ENCODE measurements at regions not wholly inside any gene's neighbourhood (a gene's known extent, or its start where the extent isn't known, plus 50 kb on each side); places are given as distances from the start of the nearest gene placed in this dataset.

DNA sequence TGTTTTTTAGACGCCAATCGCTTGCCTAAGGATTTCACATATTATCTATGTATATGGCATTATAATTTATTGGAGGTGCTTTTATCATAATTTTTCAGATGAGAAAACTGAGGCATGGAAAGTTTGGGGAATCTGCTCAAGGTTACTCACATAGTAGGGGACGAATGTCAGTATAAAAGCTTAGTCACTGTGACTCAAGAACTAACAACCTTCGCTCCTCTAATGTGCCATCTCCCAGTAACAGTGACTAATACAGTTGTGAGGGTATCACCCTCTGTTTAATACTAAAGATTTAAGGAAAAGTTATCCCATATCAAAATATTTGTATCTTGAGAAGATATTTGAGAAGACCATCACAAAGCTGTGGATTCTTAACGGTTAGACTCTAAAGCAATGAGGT is 353.1 kb upstream of the SPOCK3 start:
- Histone ChIP-seq H3K4me3 (ENCODE audit: low read length) (no peak overlapping the region), H3K9ac (ENCODE audit: extremely low read depth, low read length, poor library complexity, severe bottlenecking) (no peak overlapping the region), H3K9me3 (ENCODE audit: control insufficient read depth, low read length) (peaks cover 8% of the 10 kb centered on the region), H3K27ac (ENCODE audit: low read depth, low read length) (no peak overlapping the region), H3K4me1 (ENCODE audit: control insufficient read depth, insufficient read depth, low read length) (no peaks in the 10 kb centered on the region), H3K27me3 (ENCODE audit: control insufficient read depth, insufficient read depth, low read length, poor library complexity, severe bottlenecking) (no peaks in the 10 kb centered on the region), H3K36me3 (ENCODE audit: control insufficient read depth, insufficient read depth, low read length) (no peaks in the 10 kb centered on the region)
- TF ChIP-seq, protein P1, sequence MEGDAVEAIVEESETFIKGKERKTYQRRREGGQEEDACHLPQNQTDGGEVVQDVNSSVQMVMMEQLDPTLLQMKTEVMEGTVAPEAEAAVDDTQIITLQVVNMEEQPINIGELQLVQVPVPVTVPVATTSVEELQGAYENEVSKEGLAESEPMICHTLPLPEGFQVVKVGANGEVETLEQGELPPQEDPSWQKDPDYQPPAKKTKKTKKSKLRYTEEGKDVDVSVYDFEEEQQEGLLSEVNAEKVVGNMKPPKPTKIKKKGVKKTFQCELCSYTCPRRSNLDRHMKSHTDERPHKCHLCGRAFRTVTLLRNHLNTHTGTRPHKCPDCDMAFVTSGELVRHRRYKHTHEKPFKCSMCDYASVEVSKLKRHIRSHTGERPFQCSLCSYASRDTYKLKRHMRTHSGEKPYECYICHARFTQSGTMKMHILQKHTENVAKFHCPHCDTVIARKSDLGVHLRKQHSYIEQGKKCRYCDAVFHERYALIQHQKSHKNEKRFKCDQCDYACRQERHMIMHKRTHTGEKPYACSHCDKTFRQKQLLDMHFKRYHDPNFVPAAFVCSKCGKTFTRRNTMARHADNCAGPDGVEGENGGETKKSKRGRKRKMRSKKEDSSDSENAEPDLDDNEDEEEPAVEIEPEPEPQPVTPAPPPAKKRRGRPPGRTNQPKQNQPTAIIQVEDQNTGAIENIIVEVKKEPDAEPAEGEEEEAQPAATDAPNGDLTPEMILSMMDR (conservative IDR thresholded peaks at IDR 0.05), result no peak
- H3K36me3 Mint-ChIP-seq (ENCODE audit: low read depth), result peaks cover under 1% of the 10 kb centered on the region
- 87% methylated on average over 3 of the region's 5 CpGs; no CpG with 5 or more reads in 1 of the 2 experiments for WGBS, 2 experiments (ENCODE audit: insufficient coverage in 1 of 2, insufficient read length in 1 of 2)
- peaks cover 18% of the 10 kb centered on the region for H3K9me3 Mint-ChIP-seq
- H3K27me3 Mint-ChIP-seq (ENCODE audit: insufficient read depth), result peaks cover 1% of the 10 kb centered on the region
- no peak overlapping the region for H3K27ac Mint-ChIP-seq
- no peak for DNase-seq
- no peak overlapping the region for H3K4me3 Mint-ChIP-seq
- no peaks in the 10 kb centered on the region for H3K4me1 Mint-ChIP-seq

DNA sequence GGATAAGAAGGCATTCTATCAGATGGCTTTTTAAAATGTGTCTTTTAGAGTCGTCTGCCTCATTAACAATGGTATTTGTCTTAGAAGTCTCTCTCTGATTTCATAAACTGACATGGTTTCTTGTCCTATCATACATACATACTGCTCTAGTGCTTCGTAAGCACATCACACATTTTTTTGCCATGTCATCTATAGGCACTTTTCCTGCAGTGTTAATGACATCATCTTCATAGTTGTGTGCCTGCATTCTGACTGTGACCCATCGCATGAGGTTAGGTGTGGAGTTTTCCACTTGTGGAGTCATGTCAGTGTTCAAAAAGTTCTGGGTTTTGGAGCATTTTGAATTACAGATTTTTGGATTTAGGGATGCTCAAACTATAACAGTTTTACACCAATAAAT is 361.6 kb upstream of the SPOCK3 start:
- WGBS, 2 experiments (ENCODE audit: insufficient coverage in 1 of 2, insufficient read length in 1 of 2), result 89 to 91% methylated on average over 3 of the region's 3 CpGs
- no peaks in the 10 kb centered on the region for H3K36me3 Mint-ChIP-seq (ENCODE audit: low read depth)
- H3K27ac Mint-ChIP-seq, result no peak overlapping the region
- no peak overlapping the region for H3K4me3 ChIP-seq (ENCODE audit: low read length)
- no peaks in the 10 kb centered on the region for H3K4me1 ChIP-seq (ENCODE audit: control insufficient read depth, insufficient read depth, low read length)
- no peak overlapping the region for H3K9ac ChIP-seq (ENCODE audit: extremely low read depth, low read length, poor library complexity, severe bottlenecking)
- H3K9me3 ChIP-seq (ENCODE audit: control insufficient read depth, low read length), result no peaks in the 10 kb centered on the region
- TF ChIP-seq, protein P1 (conservative IDR thresholded peaks at IDR 0.05), result no peak
- H3K27me3 ChIP-seq (ENCODE audit: control insufficient read depth, insufficient read depth, low read length, poor library complexity, severe bottlenecking), result no peaks in the 10 kb centered on the region
- no peak overlapping the region for H3K4me3 Mint-ChIP-seq
- H3K27ac ChIP-seq (ENCODE audit: low read depth, low read length), result no peak overlapping the region
- H3K27me3 Mint-ChIP-seq (ENCODE audit: insufficient read depth), result no peaks in the 10 kb centered on the region
- no peaks in the 10 kb centered on the region for H3K36me3 ChIP-seq (ENCODE audit: control insufficient read depth, insufficient read depth, low read length)
- no peaks in the 10 kb centered on the region for H3K9me3 Mint-ChIP-seq
- DNase-seq, result no peak
- H3K4me1 Mint-ChIP-seq, result no peaks in the 10 kb centered on the region

DNA sequence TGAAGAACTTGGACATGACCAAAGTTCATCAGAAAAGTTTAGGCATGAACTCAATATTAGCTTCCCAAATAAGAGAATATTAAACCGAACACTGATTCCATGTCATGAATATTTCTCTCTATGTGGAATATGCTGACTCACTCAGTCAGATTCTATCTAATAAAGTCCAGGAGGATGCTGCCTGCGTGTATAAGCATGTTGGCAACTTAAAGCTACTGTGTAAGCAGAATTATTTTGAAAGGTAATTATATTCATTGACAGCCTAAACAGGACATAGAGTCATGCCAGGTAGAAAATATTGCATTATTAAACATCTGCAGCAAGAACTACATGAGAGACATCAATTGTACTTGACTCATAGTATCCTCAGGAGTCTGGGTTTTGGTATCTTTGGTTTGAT is 367.9 kb upstream of the SPOCK3 start:
- Histone ChIP-seq H3K9me3 (ENCODE audit: control insufficient read depth, low read length) (no peaks in the 10 kb centered on the region), H3K4me1 (ENCODE audit: control insufficient read depth, insufficient read depth, low read length) (no peaks in the 10 kb centered on the region), H3K36me3 (ENCODE audit: control insufficient read depth, insufficient read depth, low read length) (no peaks in the 10 kb centered on the region), H3K27me3 (ENCODE audit: control insufficient read depth, insufficient read depth, low read length, poor library complexity, severe bottlenecking) (no peaks in the 10 kb centered on the region), H3K9ac (ENCODE audit: extremely low read depth, low read length, poor library complexity, severe bottlenecking) (no peak overlapping the region), H3K4me3 (ENCODE audit: low read length) (no peak overlapping the region), H3K27ac (ENCODE audit: low read depth, low read length) (no peak overlapping the region)
- Mint-ChIP-seq H3K36me3 (ENCODE audit: low read depth) (no peaks in the 10 kb centered on the region), H3K27me3 (ENCODE audit: insufficient read depth) (no peaks in the 10 kb centered on the region), H3K4me3 (no peak overlapping the region), H3K27ac (no peak overlapping the region), H3K9me3 (no peaks in the 10 kb centered on the region), H3K4me1 (no peaks in the 10 kb centered on the region)
- TF ChIP-seq, protein P1 (conservative IDR thresholded peaks at IDR 0.05), result no peak
- WGBS, 2 experiments (ENCODE audit: insufficient coverage in 1 of 2, insufficient read length in 1 of 2), result 86 to 100% methylated on average over 2 of the region's 2 CpGs
- DNase-seq, result no peak

Measured in endodermal cell (in vitro differentiated cells).